ENCODE measurements at regions not wholly inside any gene's neighbourhood (a gene's known extent, or its start where the extent isn't known, plus 50 kb on each side); places are given as distances from the start of the nearest gene placed in this dataset.

DNA sequence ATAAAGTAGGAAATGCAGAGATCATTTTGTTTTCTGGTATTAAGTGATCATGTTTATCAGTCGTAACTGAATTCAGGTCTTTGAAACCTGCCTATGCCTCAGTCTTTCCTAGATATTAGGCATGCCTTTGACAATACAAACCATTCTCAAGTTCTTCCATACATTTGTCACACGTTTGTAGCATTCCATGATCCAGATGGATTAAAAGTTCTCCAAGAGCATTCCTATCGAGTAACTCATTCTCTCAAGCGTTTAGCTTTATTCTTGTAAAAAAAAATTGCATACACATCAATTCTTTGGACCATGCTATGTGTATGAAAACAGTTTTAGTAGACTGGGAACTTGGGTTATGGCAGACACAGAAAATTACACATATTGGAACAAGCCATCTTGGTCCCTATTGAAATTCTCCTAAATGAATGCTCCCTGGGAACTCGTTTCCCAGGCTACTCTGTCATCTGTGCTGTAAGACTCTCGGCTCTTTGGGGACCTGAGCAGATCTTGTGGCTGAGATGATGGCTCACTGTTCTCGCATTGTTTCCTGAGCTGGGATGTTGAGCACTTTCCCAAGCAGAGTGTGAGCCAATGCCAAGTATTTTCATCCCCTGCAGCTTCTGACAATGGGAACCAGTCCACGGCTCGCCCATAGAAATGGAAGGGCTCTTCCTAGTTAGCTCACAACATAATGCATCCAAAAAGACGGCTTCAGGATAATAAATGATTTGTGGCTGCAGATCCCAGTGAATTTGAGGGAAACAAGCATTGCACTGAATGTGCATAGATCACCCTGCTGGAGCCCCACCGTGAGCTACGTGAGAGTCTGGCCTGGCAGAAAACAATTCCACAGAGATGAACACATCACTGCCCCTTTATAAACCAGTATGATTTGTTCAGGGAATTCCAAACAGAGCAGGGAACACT, 230.2 kb downstream of the IRX1 start:
- no peak for DNase-seq (ENCODE audit: low read depth)

DNA sequence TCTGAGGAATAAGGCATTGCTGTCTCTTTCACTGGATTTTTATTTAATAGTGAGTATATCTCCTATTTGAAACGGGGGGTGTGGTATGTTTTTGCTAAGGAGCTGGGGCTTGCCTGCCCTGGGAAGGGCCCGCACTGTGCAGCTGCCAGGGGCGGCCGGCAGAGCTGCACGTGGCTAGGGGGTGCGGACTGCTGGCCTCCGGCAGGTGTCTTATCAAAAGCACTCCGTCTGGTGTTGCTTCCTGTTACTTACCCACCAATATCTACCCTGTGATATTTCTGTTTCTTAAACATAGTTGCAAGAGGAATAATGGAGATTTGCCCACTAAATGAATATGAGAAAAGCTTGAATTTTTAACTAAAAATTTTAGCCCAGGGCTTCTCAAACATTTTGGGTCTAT, 232.0 kb downstream of the IRX1 start:
- no peak for DNase-seq (ENCODE audit: low read depth)

DNA sequence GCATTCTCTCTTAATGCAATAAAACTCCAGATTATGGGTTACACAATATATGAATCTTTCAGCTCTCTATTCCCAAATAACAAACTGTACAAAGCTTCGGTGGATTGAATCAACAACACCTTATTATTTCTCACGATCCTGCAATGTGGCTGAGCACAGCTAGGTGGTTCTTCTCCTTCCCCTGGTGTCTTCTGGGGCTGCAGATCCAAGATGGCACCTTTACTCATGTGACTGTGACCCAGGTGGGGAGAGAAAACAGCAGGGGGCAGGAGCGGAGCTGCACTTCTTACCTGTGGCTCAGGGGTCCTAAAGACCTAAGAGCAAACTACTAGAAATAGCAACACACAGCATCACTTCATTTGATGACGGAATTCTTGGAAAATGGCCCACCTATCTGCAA, 233.1 kb downstream of the IRX1 start:
- no peak for DNase-seq (ENCODE audit: low read depth)

DNA sequence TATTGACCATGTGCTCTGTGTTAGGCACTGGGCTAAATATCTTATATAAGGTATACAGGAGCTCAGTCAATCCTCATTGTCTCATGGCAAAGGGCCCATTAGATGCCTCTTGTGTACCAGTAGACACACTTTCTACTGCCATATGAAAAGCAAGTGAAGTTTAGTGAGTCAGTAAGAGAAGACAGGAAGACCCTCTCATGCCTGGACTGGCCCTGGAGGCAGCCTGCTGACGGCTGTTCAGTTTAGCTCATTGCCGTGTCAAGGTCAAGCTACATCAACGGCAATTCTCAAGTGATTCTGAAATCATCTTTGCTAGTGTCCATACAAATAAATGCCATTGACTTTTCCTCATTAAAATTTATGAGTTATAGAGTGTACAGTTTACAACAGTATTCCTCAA, 237.9 kb downstream of the IRX1 start:
- DNase-seq (ENCODE audit: low read depth): no peak

DNA sequence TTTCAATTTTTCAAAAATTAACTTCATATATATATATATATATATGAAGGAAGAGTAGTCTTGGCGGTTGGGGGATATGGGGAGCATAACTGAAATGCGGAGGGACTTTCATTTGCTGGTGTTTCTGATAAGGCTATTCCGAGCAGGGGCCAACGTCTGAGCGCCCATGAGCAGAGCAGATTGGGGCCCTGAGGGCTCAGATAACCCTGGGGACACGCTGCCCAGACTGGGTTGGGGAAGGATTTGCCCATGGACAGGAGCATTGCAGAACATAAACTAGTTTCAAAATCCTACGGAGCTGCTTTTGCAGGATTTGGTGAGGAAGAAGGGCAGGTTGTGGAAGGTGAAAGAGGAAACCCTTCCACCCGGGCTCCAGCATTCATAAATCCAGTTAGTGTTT, 240.2 kb downstream of the IRX1 start:
- DNase-seq (ENCODE audit: low read depth): no peak

DNA sequence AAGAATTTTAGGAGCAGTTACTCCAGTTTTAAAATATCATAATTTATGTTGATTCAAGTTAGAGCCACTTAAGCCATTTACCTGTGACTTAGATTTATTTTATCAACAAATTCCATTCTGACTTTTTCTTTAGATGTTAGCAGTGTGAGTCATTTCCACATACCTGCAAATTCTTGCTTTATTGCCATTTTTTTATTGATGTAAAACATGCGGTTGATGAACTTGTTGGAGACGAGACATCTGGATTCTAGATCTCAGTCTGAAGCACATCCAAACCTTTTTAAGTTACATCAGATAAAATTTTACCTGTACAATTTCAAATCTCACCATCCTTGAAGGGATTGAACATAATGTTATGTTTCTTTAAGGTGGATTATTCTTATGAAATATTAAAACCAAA, 240.9 kb downstream of the IRX1 start:
- DNase-seq (ENCODE audit: low read depth): no peak

DNA sequence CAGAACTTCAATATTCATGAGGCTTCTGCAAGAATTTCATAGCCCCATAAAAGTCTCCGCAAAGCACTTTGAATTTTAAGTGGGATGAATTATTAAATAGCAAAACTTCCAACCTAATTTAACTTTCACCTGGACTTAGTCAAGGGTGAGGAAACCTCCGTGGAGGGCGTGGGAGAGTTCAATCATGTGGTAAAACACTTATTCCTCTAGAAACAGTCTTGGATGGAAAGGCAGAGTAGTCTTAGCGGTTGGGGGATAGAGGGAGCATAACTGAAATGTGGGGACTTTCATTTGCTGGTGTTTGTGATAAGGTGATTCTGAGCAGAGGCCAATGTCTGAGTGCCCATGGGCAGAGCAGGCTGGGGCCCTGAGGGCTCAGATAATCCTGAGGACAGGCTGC, 241.9 kb downstream of the IRX1 start:
- no peak for DNase-seq (ENCODE audit: low read depth)

DNA sequence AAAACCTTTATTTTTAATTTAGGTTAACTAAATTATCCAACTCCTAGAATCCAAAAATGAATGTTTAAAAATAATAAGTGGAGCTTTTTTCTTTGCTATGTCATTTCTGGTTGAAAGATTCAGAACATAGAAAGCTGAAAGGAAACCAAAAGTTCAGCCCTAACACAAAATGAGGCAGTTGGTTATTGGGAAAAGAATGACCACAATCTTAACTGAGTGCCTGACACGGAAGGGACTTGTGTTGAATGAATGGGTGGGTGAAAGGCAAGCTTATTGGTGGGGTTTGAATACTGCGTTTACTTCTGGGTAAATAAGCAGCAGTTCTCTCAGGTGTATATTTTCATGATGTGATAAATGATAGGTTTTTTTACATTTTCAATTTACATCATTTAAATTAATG, 243.5 kb downstream of the IRX1 start:
- no peak for DNase-seq (ENCODE audit: low read depth)

DNA sequence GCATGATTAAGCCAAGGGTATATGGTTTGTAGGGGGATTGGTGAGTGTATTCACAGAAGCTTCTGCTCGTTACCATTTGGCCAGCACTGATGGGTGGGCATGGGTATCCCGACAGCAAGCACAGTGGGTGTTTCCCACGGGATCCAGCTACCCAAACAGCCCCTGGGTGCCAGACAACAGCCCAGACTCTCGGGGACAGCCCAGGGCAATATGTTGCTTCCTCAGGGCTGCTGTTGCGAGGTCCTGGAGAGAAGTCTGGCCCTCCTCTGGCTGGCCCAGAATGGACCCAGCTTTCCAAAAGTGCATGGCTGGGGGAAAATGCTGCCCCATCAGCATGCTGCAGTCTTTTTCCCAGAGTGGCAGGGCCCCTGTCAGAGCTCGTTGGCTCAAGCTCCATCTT, 247.0 kb downstream of the IRX1 start:
- no peak for DNase-seq (ENCODE audit: low read depth)

DNA sequence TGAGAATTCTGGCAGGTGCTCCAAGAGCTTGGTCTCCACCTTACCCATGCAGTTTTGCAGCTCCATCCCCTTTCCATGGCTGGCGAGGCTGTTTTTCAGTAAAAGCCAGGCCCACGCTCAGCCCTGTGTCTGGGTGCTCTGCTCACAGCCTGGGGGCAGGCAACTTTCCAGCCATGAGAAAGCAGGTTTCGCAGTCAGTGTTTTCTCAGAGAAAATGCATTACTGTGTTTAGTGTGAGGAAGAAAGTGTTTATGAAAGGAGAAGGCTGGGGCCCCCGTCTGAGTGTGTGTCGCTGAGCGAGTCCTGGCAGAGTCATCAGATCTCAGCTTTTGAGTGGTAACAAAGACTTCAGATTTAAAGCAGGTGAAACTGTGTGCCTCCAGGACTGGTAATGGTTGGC, 248.1 kb downstream of the IRX1 start:
- DNase-seq (ENCODE audit: low read depth): no peak

DNA sequence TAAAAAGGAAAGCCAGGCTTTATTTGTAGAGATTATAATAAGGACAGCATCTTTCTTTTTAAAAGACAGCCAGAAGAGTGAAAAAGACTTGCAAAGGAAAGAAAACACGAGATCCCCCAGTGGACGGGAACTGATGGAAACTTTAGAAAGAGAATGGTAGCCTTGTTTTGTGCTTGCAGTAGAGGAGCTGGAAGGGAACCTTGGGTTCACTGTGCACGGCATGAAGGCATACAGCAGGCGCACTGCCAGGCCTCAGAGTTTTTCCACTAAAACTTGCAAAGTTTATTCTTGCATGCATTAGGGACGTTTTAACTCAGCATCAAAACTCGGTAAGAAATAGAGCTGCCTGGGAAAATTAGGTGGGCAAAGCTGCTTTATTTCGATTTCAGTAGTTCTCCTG, 248.6 kb downstream of the IRX1 start:
- DNase-seq (ENCODE audit: low read depth): no peak

DNA sequence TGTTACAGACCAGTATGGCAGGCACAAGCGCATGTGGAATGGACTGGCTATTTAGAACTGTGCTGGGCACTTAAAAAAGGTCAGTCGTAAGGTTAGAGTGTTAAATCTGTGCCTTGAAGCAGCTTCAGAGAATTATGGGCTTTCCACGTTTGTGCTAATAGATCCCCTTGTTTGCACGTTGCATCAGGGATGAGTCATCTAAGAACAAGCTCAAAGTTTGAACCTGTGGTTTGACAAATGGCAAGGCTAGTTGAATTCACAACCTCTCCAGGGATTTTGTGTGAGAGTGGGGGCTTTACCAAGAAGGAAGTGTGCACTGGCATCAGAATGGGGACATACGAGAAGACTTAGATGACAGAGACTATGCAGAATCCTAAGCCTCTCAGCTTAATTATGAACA, 249.6 kb downstream of the IRX1 start:
- no peak for DNase-seq (ENCODE audit: low read depth)

DNA sequence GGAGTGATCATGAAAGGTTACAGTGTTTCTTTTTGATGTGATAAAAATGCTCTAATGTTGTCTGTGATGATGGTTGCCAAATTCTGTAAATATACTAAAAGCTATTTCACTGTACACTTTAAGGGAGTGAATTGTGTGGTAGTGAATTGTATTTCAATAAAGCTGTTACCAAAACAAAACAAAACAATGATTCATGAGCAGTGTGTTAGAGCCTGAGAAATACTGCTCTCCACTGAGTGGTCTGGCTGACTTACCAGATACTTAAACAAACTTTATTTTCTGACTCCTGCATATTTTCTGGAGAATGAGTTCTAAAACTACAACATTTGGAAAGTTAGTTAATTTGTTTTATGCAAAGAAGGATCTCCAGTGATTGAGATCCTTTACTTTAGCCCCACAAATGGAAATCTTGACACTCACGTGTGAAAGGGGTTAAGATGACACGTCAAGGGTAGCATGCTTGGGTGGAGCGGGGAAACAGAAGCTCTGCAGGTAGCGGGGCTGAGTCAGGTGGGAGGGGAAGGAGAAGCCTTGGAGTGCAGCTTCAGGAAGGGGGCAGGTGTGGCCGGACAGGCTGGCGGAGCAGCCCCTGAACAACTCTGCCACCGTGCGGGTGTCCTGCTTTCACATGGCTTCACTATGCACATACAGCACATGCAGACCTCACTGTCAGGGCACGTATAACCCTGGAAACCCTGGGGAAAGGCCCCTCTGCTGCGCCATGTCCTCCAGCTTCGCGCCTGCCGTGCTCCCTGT, 256.7 kb downstream of the IRX1 start:
- no peak for DNase-seq (ENCODE audit: low read depth)

DNA sequence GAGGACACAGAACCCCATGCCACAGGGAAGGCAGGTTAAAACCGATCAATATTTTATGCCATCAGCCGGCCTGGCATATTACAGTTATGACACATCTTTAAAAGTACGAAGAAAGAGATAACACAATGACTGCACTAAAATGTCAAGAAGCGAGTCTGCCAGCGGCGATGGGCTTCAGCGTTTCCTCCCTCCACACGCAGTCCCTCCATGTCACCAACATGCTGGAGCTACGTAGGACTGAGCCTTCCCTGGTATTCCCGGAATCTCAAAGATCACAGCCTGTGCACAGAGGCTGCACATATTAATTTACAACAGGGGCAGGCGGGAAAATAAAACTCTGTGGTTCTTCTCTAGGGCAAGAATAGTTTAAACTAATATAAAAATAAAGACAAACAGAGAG, 257.7 kb downstream of the IRX1 start:
- no peak for DNase-seq (ENCODE audit: low read depth)

DNA sequence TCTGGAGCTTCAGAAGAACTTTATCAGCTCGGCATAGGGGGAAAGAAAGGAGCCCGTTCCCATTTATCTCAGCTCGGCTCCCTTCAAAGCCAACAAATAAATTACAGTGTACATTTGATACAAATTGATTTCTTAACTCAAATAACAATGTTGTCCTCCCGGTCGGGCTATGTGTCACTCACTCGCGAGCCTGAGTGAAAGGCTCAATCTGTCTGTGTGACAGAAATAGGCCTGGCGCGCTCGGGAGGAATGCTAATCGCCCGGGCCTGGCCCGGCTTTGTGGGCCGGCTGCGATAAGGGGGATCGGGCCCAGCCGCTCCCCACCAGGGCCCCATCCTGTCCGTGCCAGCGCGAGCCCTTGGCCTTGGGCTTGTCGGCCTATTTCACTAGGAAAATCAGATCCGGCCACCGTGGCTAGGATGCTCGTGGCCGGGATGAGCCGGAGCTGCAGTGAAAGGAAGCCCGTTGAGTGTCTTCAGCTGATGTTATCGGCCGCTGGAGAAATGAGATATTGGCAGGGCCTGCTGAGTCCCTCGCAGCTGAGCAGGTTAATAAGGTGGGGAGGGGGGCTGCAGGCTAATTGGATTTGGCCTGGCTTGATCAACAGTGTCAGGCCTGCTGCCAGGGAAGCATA, 258.7 kb downstream of the IRX1 start:
- no peak for DNase-seq (ENCODE audit: low read depth)

DNA sequence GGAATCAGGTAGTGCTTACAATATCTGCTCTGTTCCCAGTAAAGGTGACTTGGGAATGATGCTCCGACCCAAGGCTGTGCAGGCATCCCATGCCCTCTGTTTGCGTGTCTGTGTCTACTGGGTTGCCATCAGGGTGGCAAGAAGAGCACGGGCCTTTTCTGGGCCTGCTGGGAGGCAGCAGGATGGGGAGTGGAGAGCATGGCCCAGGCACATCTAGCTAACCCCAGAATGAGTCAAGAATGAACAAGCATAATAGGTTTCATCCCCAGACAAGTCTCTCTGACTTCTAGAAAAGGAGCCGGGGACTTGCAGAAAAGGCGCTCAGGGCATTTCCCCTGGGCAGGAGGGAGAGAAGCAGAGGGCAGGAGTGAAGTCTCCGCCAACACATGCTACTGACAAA, 260.4 kb downstream of the IRX1 start:
- no peak for DNase-seq (ENCODE audit: low read depth)

DNA sequence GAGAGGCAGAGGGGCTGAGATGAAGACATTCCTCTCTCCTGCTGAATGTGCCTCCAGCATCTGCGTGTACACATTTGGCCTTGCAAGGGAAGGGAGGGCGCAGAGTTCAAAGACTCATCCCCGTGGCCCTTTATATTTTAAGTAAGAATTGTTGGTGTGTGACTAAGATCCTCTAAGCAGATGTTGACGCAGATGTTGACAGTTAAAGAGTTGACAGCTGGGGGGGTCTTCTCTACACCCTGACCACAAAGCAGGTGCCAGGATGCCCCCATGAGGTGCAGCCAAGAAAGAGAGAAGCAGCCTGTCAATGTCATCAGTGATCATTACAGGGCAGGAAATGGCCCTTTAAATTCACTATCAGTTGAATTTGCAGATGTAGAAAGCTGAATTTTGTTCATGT, 262.9 kb downstream of the IRX1 start:
- no peak for DNase-seq (ENCODE audit: low read depth)

DNA sequence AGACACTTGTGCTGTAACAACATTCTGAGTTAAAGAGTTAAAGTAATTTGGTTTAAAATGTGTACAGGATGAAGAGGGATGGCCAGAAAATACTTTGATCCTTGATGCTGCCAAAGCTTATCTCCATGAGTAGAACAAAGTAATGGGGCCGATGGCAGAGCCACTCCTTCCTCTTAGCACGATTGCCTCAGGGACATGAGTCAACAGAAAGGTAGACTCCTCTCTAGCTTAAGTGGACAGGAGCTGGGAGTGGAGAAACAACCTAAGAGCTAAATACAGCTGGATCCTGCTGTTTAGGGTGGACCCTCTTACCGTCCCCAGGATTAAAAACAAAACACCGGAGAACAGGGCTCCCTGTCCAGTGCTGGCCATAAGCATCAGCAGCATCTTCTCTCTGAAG, 267.3 kb downstream of the IRX1 start:
- DNase-seq (ENCODE audit: low read depth): no peak

DNA sequence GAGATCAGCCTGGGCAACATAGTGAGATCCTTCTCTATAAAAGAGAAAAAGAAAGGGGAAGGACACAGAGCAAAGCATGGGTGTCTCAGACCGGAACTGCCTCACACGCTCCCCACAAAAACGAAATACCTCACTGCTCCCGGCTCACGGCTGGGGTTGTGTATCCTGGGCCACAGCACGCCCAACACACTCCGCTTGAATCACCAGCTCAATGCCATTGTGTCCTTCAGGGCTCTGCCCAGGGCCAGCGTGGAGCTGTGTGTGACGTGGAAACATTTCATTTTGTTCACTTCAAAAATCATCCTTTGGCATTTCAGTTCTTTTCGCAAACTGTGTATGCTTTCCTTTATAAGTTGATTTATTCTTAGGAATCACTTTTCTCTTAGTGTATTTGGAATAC, 279.5 kb downstream of the IRX1 start:
- DNase-seq (ENCODE audit: low read depth): no peak

DNA sequence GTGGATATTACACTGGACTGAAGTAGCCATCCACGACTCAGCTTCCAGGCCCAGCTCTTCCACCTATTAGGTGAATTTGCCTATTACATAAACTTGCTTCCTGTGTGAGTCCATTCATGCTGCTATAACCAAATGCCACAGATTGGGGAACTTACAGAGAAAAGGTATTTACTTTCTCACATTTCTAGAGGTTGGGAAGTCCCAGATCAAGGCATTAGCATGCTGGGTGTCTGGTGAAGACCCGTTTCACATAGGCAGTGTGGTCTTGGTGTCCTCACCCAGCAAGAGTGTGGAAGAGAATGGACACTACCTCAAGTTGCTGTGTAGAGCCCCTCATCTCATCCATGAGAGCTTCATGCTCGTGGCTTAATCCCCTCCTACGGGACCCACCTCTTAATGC, 282.6 kb downstream of the IRX1 start:
- DNase-seq (ENCODE audit: low read depth): no peak

DNA sequence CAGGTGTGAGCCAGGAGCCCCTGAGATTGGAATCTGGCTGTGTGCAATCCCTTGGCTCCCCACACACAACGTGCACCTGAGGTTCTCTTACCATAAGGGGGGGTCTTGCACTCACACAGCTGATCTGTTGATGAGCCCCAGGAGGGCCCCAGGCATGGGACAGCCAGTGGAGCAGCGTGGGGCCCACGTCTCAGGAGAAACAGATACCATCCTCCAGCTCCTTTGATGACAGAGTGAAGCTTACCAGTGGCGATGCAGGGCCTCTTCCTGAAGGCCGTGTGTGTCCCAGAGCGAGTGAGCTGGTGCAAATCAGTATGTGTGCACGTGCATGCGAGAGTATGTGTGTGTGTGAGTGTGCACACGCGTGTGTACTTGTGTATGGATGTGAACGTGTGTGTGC, 287.4 kb downstream of the IRX1 start:
- DNase-seq (ENCODE audit: low read depth): no peak

DNA sequence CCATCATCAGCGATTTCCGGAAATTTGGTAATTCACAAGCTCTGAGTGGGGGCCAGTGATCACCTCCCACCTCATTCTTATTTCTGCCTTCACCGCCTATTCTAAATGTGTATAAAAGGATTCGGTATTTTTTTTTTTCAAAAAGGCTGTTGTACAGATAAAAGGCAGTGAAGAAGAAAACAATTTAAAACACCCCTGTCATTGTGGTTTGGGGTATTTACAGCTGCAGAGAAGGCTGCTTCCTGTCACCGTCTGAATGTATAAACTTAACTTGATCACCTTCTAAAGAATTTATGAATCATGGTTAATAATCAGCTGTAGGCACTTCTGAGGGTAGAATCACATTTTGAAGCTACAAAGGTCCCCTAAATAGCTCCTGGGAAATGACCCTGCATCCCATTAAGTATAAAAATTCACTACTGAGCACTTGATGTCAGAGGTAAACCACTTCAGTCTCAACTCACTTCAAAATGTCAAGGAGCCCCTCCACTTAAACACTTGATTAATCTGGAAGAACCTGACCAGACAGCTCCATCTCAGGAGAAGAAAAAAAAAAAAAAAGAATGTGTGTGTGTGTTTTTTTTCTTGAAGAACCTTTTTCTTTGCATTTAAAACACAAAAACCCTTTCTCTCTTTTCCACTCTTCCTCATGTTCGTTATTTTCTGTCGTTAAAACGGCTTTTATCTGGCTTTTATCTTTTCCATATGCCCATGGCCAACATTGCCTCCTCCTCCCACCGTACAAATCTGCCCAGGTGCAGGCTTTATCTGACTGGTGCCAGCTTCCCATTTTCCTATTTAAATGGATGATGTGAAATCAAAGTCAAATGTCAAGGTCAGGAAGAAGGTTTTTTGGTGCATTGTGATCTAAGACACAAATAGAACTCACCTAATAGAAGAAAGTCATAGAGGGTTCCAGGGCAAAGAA, 291.2 kb downstream of the IRX1 start:
- no peak for DNase-seq (ENCODE audit: low read depth)

Measured in HS-27A (cell line).